A549 (cell line): ENCODE measurements at regions not wholly inside any gene's neighbourhood (a gene's known extent, or its start where the extent isn't known, plus 50 kb on each side); places are given as distances from the start of the nearest gene placed in this dataset.

Experiments used
- CHD4 ChIP-seq: fragments of 200-600 bp; sonication (generic); IDR thresholded peaks from 2 replicates; pipeline ENCODE4 v1.6.1; 2016; ENCODE audit warnings: antibody characterized with exemption, mild to moderate bottlenecking, borderline replicate concordance
- CTCF ChIP-seq: fragments of >200 bp; sonication (Bioruptor Twin); formaldehyde crosslinking; IDR thresholded peaks from 3 replicates; pipeline ENCODE4 v1.5.1; 2016
- POLR2A ChIP-seq: IDR thresholded peaks from 2 replicates; pipeline ENCODE4 v1.6.1; 2012; ENCODE audit warnings: mild to moderate bottlenecking, low read length
- POLR2AphosphoS2 ChIP-seq: conservative IDR thresholded peaks from 2 replicates; pipeline ENCODE4 v1.6.1; 2012; ENCODE audit warnings: low read length, improper control_type of control experiment, inconsistent platforms
- RCOR1 ChIP-seq: fragments of 150-350 bp; IDR thresholded peaks from 2 replicates; pipeline ENCODE4 v1.6.1; 2014; ENCODE audit warnings: antibody characterized with exemption, low read length, low read depth
- SREBF2 ChIP-seq: fragments of 450-650 bp; IDR thresholded peaks from 2 replicates; pipeline ENCODE4 v1.6.1; 2014; ENCODE audit warnings: mild to moderate bottlenecking, moderate library complexity
- TP53 ChIP-seq: fragments of 250-450 bp; sonication (Bioruptor Pico); IDR thresholded peaks from 2 replicates; pipeline ENCODE4 v1.5.0; 2021; ENCODE audit warnings: mild to moderate bottlenecking, moderate library complexity
- TF ChIP-seq, protein P1 (sequence below): fragments of 200-600 bp; sonication (generic); IDR thresholded peaks from 2 replicates; pipeline ENCODE4 v1.6.1; 2016; ENCODE audit warnings: antibody characterized with exemption, mild to moderate bottlenecking, moderate library complexity
- TF ChIP-seq, protein P2 (sequence below): IDR thresholded peaks from 2 replicates; pipeline ENCODE4 v1.6.1; 2012
- TF ChIP-seq, protein P3 (sequence below): fragments of >200 bp; sonication (Bioruptor Twin); formaldehyde crosslinking; IDR thresholded peaks from 3 replicates; pipeline ENCODE4 v1.6.1; 2016

GRCh38 chr1:199124351-199124750 is 485.5 kb downstream of the PTPRC start:
- TF ChIP-seq SREBF2 (no peak), POLR2A (no peak), CTCF (no peak), RCOR1 (no peak), TP53 (CRISPR knock-in tag) (no peak), POLR2AphosphoS2 (no peak), CHD4 (no peak)
- TF ChIP-seq, protein P1, sequence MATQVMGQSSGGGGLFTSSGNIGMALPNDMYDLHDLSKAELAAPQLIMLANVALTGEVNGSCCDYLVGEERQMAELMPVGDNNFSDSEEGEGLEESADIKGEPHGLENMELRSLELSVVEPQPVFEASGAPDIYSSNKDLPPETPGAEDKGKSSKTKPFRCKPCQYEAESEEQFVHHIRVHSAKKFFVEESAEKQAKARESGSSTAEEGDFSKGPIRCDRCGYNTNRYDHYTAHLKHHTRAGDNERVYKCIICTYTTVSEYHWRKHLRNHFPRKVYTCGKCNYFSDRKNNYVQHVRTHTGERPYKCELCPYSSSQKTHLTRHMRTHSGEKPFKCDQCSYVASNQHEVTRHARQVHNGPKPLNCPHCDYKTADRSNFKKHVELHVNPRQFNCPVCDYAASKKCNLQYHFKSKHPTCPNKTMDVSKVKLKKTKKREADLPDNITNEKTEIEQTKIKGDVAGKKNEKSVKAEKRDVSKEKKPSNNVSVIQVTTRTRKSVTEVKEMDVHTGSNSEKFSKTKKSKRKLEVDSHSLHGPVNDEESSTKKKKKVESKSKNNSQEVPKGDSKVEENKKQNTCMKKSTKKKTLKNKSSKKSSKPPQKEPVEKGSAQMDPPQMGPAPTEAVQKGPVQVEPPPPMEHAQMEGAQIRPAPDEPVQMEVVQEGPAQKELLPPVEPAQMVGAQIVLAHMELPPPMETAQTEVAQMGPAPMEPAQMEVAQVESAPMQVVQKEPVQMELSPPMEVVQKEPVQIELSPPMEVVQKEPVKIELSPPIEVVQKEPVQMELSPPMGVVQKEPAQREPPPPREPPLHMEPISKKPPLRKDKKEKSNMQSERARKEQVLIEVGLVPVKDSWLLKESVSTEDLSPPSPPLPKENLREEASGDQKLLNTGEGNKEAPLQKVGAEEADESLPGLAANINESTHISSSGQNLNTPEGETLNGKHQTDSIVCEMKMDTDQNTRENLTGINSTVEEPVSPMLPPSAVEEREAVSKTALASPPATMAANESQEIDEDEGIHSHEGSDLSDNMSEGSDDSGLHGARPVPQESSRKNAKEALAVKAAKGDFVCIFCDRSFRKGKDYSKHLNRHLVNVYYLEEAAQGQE, result no peak
- TF ChIP-seq, protein P2, sequence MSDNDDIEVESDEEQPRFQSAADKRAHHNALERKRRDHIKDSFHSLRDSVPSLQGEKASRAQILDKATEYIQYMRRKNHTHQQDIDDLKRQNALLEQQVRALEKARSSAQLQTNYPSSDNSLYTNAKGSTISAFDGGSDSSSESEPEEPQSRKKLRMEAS, result no peak
- TF ChIP-seq, protein P3, sequence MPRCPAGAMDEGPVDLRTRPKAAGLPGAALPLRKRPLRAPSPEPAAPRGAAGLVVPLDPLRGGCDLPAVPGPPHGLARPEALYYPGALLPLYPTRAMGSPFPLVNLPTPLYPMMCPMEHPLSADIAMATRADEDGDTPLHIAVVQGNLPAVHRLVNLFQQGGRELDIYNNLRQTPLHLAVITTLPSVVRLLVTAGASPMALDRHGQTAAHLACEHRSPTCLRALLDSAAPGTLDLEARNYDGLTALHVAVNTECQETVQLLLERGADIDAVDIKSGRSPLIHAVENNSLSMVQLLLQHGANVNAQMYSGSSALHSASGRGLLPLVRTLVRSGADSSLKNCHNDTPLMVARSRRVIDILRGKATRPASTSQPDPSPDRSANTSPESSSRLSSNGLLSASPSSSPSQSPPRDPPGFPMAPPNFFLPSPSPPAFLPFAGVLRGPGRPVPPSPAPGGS, result no peak
